SU-DHL-6 (cell line): ENCODE measurements at regions not wholly inside any gene's neighbourhood (a gene's known extent, or its start where the extent isn't known, plus 50 kb on each side); places are given as distances from the start of the nearest gene placed in this dataset.
"Not testable (repeated sequence)": the region's sequence is repeated elsewhere in the genome, so short reads cannot be mapped to it uniquely, and the experiment has no call there.

Source experiments
- EZH2phosphoT487 ChIP-seq: fragments of 200-600 bp; sonication (generic), shearing (Covaris generic); conservative IDR thresholded peaks from 2 replicates; pipeline ENCODE4 v1.6.1; 2018; ENCODE audit warnings: mild to moderate bottlenecking, antibody characterized with exemption, low read length, moderate library complexity, mixed read lengths
- TF ChIP-seq, protein P1 (sequence below): fragments of 200-600 bp; sonication (generic); IDR thresholded peaks from one replicate; pipeline ENCODE4 v1.5.1; 2017; ENCODE audit warnings: antibody characterized with exemption, mild to moderate bottlenecking, low read length, moderate library complexity; ENCODE audit not compliant: insufficient read depth, poor library complexity, severe bottlenecking

DNA sequence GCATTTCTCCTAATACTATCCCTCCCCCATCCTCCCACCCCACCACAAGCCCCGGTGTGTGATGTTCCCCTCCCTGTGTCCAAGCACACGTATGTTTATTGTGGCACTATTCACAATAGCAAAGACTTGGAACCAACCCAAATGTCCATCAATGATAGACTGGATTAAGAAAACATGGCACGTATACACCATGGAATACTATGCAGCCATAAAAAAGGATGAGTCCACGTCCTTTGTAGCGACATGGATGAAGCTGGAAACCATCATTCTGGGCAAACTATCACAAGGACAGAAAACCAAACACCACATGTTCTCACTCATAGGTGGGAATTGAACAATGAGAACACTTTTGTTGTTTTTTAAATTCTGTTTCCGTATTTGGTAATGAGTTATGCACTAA is 2294.6 kb upstream of the AGA start:
- TF ChIP-seq, protein P1, sequence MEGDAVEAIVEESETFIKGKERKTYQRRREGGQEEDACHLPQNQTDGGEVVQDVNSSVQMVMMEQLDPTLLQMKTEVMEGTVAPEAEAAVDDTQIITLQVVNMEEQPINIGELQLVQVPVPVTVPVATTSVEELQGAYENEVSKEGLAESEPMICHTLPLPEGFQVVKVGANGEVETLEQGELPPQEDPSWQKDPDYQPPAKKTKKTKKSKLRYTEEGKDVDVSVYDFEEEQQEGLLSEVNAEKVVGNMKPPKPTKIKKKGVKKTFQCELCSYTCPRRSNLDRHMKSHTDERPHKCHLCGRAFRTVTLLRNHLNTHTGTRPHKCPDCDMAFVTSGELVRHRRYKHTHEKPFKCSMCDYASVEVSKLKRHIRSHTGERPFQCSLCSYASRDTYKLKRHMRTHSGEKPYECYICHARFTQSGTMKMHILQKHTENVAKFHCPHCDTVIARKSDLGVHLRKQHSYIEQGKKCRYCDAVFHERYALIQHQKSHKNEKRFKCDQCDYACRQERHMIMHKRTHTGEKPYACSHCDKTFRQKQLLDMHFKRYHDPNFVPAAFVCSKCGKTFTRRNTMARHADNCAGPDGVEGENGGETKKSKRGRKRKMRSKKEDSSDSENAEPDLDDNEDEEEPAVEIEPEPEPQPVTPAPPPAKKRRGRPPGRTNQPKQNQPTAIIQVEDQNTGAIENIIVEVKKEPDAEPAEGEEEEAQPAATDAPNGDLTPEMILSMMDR: not testable (repeated sequence)
- not testable (repeated sequence) for TF ChIP-seq EZH2phosphoT487
